Lower leg skin (tissue), 3 donors: ENCODE measurements at regions not wholly inside any gene's neighbourhood (a gene's known extent, or its start where the extent isn't known, plus 50 kb on each side); places are given as distances from the start of the nearest gene placed in this dataset.

Experiments used
- CTCF ChIP-seq, 3 donors: fragments of 450-650 bp; IDR thresholded peaks; one replicate each; pipeline ENCODE4 v1.5.1; 2016; ENCODE audit warnings: antibody characterized with exemption in 3 of 3, mild to moderate bottlenecking in 3 of 3, moderate library complexity in 2 of 3
- POLR2A ChIP-seq, 2 donors: fragments of 450-650 bp; IDR thresholded peaks; one replicate each; pipeline ENCODE4 v1.6.1; 2016 to 2017; ENCODE audit warnings: antibody characterized with exemption in 2 of 2, mild to moderate bottlenecking in 1 of 2, moderate library complexity in 1 of 2

- no peak for TF ChIP-seq CTCF (IDR thresholded peaks at IDR 0.05)
- no peak for TF ChIP-seq POLR2A (IDR thresholded peaks at IDR 0.05)
Measured at GRCh38 chr10:8876171-8876570, 821.7 kb downstream of the GATA3 start.
